HUES48 (cell line): ENCODE measurements at regions not wholly inside any gene's neighbourhood (a gene's known extent, or its start where the extent isn't known, plus 50 kb on each side); places are given as distances from the start of the nearest gene placed in this dataset.
"Not testable (repeated sequence)": the region's sequence is repeated elsewhere in the genome, so short reads cannot be mapped to it uniquely, and the experiment has no call there.

ENCODE experiments used
- H3K27ac ChIP-seq: one replicate; pipeline ENCODE4 v1.7.0; 2013; ENCODE audit warnings: low read depth, low read length, inconsistent platforms
- H3K27me3 ChIP-seq: 2 replicates; pipeline ENCODE4 v1.6.1; 2013; ENCODE audit warnings: mild to moderate bottlenecking, low read length; ENCODE audit not compliant: control insufficient read depth, insufficient read depth
- H3K36me3 ChIP-seq: 2 replicates; pipeline ENCODE4 v1.6.1; 2013; ENCODE audit warnings: low read length; ENCODE audit not compliant: control insufficient read depth, insufficient read depth
- H3K4me1 ChIP-seq: 2 replicates; pipeline ENCODE4 v1.6.1; 2013; ENCODE audit warnings: mild to moderate bottlenecking, low read length; ENCODE audit not compliant: control insufficient read depth, insufficient read depth
- H3K4me3 ChIP-seq: 2 replicates; pipeline ENCODE4 v1.5.1; 2013; ENCODE audit warnings: mild to moderate bottlenecking, low read depth, low read length
- H3K9ac ChIP-seq: 2 replicates; pipeline ENCODE4 v1.6.1; 2013; ENCODE audit warnings: mild to moderate bottlenecking, low read depth, low read length, moderate library complexity
- H3K9me3 ChIP-seq: 2 replicates; pipeline ENCODE4 v1.6.1; 2013; ENCODE audit warnings: low read length; ENCODE audit not compliant: control insufficient read depth, insufficient read depth

DNA sequence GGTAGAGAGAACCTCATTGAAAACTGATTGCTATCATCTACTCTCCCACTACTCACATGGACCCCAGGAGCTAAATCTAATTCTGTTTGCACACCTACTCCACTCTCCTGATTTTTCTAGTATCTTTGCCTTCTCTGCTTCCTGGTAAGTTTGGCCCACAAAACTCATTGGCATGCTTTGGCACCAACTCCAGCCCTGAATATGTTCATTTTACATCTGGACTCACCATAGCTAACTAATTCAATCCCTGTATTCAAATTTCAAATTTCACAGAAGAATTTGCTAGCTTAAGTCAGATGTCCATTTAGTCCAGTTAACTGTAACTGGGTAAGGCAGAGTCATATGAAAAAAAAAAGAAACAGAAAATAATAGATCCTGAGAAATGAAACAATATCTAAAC, 442.1 kb downstream of the SUCLG1 start:
- Histone ChIP-seq H3K27ac (no peak overlapping the region), H3K36me3 (no peaks in the 10 kb centered on the region), H3K9me3 (no peaks in the 10 kb centered on the region), H3K4me3 (no peak overlapping the region), H3K27me3 (no peaks in the 10 kb centered on the region), H3K4me1 (no peaks in the 10 kb centered on the region), H3K9ac (no peak overlapping the region)

DNA sequence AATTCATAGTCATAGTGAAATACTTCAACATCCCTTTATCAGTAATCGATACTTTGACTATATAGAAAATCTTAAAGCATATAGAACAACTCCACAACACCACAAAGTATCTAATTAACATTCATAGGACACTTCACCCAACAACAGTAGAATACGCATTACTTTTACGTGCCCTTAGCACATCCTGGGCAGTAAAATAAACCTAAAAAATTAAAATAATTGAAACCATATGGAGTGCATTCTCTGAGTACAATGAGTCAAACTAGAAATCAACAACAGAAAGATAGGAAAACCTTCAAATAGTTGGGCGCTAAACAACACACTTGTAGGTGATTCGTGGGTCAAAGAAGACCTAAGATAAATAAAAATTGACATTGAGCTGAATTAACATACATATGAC, 442.9 kb downstream of the SUCLG1 start:
- H3K27me3 ChIP-seq, result no peaks in the 10 kb centered on the region
- H3K36me3 ChIP-seq, result no peaks in the 10 kb centered on the region
- H3K4me3 ChIP-seq, result no peak overlapping the region
- H3K9me3 ChIP-seq, result no peaks in the 10 kb centered on the region
- H3K4me1 ChIP-seq, result no peaks in the 10 kb centered on the region
- no peak overlapping the region for H3K27ac ChIP-seq
- H3K9ac ChIP-seq, result no peak overlapping the region

DNA sequence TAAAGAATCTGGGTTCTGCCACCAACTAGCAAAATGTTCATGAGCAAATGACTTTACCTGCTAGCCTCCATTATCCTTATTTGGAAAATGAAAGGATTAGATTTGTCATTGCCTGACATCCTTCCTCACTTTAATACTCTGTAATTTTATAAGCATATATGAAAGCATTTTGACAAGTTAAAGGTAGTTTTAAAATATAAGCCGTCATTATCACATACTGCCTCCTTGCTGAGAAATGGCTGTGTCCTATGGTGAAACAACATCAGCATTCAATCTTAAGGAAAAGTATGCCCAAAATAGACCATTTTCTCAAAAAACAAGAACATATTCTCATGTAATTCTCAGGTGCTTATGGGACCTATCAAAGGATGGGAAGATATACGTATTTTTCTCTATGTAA, 461.2 kb downstream of the SUCLG1 start:
- H3K9me3 ChIP-seq, result no peaks in the 10 kb centered on the region
- no peaks in the 10 kb centered on the region for H3K36me3 ChIP-seq
- H3K27ac ChIP-seq, result no peak overlapping the region
- 0 out of 2 replicates have a peak, but pooled peaks cover 5% of the 10 kb centered on the region for H3K4me1 ChIP-seq
- no peak overlapping the region for H3K9ac ChIP-seq
- H3K4me3 ChIP-seq, result no peak overlapping the region
- H3K27me3 ChIP-seq, result no peaks in the 10 kb centered on the region

DNA sequence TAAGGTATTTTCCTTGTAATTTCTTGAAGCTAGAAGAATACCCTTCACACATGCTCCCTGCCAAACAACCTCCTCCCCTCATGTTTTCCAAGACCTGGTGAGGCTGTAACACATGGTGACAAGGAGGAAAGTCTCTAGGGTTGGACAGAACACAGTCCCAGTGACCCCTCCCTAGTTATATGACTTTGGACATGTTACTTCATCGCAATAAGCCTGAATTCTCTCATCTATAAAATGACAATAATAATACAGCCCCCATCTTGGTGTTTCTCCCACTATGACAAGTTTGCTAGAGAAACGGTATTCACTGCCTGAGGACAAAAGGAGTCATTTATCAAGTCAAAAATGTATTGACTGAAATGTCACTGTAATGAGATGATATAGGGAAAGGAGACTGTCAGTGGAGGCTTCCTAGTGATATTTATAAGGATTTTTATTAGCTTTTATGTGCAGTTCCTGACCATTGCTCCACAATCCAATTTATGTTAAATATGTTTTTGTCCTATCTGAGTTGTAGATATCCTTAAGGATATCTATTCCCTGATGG, 464.4 kb downstream of the SUCLG1 start:
- Histone ChIP-seq H3K9me3 (peaks cover 1% of the 10 kb centered on the region; the same call in 1 of the 2 replicates), H3K27me3 (no peaks in the 10 kb centered on the region), H3K4me3 (no peak overlapping the region), H3K9ac (no peak overlapping the region), H3K36me3 (no peaks in the 10 kb centered on the region), H3K27ac (no peak overlapping the region), H3K4me1 (0 out of 2 replicates have a peak, but pooled peaks cover 5% of the 10 kb centered on the region)

DNA sequence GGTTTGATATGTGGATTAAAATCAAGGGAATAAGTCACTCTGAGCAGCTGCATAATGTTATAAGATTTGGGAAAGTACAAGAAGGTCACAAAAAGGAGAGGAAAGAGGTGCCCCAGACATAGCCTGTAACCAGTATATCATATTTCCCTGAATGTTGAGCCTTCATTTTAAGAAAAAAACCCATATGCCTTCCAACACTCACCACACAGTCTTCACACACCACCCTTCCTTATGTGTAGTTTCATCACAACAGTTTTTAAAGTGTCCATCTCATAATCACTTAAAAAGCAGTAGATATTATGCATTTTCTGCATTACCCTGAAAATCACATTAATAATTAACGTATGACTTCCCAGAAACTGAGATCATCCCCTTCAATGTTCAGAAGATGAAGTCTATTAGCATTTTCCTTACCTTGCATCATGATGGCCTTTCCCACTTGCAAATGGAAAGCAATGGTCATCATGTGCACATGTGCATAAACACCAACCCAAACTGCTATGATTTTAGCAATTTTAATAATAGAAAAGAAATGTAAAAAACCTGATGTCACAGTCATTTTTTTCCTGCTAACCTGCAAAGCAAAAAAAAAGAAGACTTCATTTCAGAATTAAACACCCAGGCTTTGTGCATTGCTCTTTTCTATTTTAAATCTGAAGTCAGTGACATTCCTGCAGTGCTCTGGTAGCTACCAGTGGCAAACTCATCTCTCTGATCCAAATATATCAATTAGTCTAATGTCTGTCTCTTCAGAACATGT, 465.0 kb downstream of the SUCLG1 start:
- no peak overlapping the region for H3K4me3 ChIP-seq
- H3K9ac ChIP-seq, result no peak overlapping the region
- no peaks in the 10 kb centered on the region for H3K36me3 ChIP-seq
- H3K9me3 ChIP-seq, result peaks cover 6% of the 10 kb centered on the region
- no peak overlapping the region for H3K27ac ChIP-seq
- 0 out of 2 replicates have a peak, but pooled peaks cover 5% of the 10 kb centered on the region for H3K4me1 ChIP-seq
- no peaks in the 10 kb centered on the region for H3K27me3 ChIP-seq

DNA sequence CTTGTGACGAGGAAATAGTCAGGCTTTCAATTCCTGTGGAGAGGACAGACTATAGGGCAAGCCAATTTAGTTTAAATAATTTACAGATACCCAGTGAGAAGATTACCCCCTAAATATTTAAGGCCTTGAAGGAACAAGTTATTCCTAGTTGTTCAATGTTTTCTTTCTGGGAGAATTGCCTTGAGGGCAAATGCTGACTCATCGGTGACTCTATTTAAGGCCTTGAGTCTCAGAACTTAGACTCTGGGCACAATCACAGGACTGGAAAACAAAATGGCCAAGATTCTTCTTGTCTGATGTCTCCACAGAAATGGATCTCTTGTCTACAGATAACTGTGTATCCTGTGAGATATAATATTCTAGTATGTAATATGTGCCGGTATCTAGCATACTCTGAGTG, 467.1 kb downstream of the SUCLG1 start:
- Histone ChIP-seq H3K27ac (no peak overlapping the region), H3K4me1 (0 out of 2 replicates have a peak, but pooled peaks cover 5% of the 10 kb centered on the region), H3K9me3 (peaks cover 18% of the 10 kb centered on the region), H3K4me3 (no peak overlapping the region), H3K27me3 (no peaks in the 10 kb centered on the region), H3K36me3 (no peaks in the 10 kb centered on the region), H3K9ac (no peak overlapping the region)

DNA sequence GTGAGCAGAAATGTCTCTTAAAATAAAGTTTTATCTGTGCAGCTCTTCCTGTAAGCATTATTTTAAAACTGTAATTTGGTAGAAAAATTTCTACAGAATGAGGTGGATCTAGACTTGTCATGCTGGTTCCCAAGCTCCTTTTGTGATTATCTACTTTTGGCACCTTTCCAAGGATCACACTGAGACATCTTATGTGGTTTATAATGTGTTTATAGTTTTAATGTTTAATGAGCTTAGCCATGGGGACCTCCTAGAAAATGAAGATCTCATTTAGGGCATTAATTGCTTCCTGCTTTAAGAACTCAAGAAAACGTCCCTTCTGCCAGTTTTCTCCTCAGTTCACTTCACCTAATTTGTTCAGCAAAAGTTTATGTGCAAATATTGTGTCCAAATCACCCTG, 468.4 kb downstream of the SUCLG1 start:
- H3K27me3 ChIP-seq, result no peaks in the 10 kb centered on the region
- no peak overlapping the region for H3K9ac ChIP-seq
- H3K4me1 ChIP-seq, result 0 out of 2 replicates have a peak, but pooled peaks cover 2% of the 10 kb centered on the region
- H3K4me3 ChIP-seq, result no peak overlapping the region
- H3K9me3 ChIP-seq, result peaks cover 18% of the 10 kb centered on the region
- H3K36me3 ChIP-seq, result no peaks in the 10 kb centered on the region
- H3K27ac ChIP-seq, result no peak overlapping the region

DNA sequence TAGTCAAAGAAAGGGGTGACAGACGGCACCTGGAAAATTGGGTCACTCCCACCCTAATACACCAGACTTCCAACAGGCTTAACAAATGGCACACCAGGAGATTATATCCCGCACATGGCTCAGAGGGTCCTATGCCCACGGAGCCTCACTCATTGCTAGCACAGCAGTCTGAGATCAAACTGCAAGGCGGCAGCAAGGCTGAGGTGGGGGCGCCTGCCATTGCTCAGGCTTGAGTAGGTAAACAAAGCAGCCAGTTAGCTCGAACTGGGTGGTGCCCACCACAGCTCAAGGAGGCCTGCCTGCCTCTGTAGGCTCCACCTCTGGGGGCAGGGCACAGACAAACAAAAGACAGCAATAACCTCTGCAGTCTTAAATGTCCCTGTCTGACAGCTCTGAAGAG, 482.5 kb downstream of the SUCLG1 start:
- not testable (repeated sequence) for H3K4me1 ChIP-seq, H3K27ac ChIP-seq, H3K4me3 ChIP-seq, H3K36me3 ChIP-seq, H3K27me3 ChIP-seq, H3K9me3 ChIP-seq, H3K9ac ChIP-seq

DNA sequence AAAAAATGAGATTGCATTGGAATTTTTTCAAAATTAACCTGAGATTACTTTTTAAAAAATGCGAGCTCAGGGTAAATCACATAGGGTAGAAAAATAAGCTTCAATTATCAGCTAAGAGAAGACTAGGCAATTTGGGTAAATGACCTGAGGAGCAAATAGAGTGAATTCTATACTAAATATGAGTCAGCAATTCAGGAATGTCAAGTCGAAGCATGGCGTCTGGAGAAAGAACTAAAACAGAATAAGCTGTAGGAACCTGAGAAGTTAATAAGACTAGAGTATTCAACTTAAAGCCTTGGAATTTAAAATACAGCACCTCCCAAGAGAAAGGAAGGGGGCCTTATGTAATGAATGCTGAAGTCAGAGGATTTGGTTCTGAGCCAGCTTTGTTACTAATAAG, 487.0 kb downstream of the SUCLG1 start:
- Histone ChIP-seq H3K4me1 (peaks cover 26% of the 10 kb centered on the region), H3K27ac (no peak overlapping the region), H3K36me3 (no peaks in the 10 kb centered on the region), H3K4me3 (no peak overlapping the region), H3K9ac (no peak overlapping the region; the same call in 1 of the 2 replicates), H3K9me3 (peaks cover 4% of the 10 kb centered on the region; the same call in 1 of the 2 replicates), H3K27me3 (no peaks in the 10 kb centered on the region)

DNA sequence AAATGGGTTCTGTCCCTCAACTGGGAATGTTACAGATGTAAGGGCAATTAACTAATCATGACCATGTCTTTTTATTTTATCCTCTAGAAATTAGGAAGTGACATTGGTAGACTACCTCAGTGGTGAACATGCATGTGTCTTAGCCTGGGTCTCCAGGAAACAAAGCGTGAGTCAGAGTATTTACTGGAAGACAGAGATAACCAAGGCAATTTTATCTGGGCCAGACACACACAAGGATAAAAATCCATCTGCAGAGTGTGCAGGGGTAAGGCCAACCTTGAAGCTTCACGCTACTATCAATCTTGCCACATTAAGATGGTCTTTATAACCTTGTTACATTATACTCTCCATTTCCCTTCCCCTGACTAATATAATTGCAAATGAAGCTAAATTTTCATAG, 487.5 kb downstream of the SUCLG1 start:
- H3K27me3 ChIP-seq, result no peaks in the 10 kb centered on the region
- H3K9me3 ChIP-seq, result peaks cover 4% of the 10 kb centered on the region; the same call in 1 of the 2 replicates
- H3K9ac ChIP-seq, result no peak overlapping the region; the same call in 1 of the 2 replicates
- H3K4me1 ChIP-seq, result peaks cover 26% of the 10 kb centered on the region
- H3K4me3 ChIP-seq, result no peak overlapping the region
- H3K27ac ChIP-seq, result no peak overlapping the region
- H3K36me3 ChIP-seq, result no peaks in the 10 kb centered on the region

DNA sequence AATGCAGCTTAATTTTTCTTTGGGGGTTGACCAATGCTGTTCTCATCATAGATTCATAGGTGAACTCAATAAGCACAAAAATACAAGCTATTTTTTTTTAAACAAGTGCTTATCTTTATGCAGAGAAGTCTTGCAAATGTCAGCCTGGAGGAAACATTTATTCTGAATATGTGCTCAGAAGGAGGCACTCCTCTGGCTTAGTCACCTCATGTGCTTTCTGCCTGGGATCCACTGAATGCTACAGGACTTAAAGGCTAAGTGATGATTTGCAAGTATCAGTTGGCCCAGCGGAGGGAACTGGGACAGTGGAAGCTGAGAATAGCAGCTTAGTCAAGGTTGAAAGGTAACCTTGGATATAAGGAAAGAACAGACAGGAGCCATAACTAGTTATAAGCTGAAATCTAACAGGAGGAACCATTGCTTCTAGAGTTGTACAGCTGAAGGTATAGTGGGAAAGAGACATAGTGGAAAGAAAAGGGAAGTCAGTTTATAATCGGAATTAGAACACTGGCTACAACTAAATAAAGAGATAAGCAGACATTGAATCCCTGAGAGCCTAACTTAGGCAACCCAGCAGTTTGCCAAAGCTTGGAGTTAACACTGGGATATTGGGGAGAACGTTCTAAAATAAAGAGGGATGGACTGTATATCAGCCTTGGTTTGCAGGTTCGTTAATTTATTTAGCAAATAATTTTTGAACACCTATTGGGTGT, 488.7 kb downstream of the SUCLG1 start:
- Histone ChIP-seq H3K27me3 (no peaks in the 10 kb centered on the region), H3K4me3 (no peak overlapping the region), H3K27ac (peak overlapping the region; percentile 33), H3K9ac (no peak overlapping the region), H3K36me3 (no peaks in the 10 kb centered on the region), H3K9me3 (no peaks in the 10 kb centered on the region; the same call in 1 of the 2 replicates), H3K4me1 (peaks cover 26% of the 10 kb centered on the region)
